H1 (cell line): ENCODE measurements at regions not wholly inside any gene's neighbourhood (a gene's known extent, or its start where the extent isn't known, plus 50 kb on each side); places are given as distances from the start of the nearest gene placed in this dataset.

Experiments
- BCL11A ChIP-seq, 2 experiments: IDR thresholded peaks; one replicate each; pipeline ENCODE4 v1.6.1; 2011; ENCODE audit warnings: low read depth in 2 of 2, low read length in 2 of 2, mild to moderate bottlenecking in 2 of 2
- CREB1 ChIP-seq: IDR thresholded peaks from 2 replicates; pipeline ENCODE4 v1.6.1; 2012; ENCODE audit warnings: inconsistent platforms
- EZH2 ChIP-seq: fragments of 200-600 bp; sonication (generic); IDR thresholded peaks from 2 replicates; pipeline ENCODE4 v1.7.1; 2012; ENCODE audit warnings: low read depth, mild to moderate bottlenecking, moderate library complexity, low read length, inconsistent platforms; ENCODE audit not compliant: severe bottlenecking
- HDAC6 ChIP-seq: IDR thresholded peaks from one replicate; pipeline ENCODE4 v1.7.1; 2012; ENCODE audit warnings: low read depth, mild to moderate bottlenecking, inconsistent platforms, low read length, moderate library complexity
- NRF1 ChIP-seq: IDR thresholded peaks from 2 replicates; pipeline ENCODE4 v1.6.1; 2011; ENCODE audit warnings: mild to moderate bottlenecking, low read depth, low read length, improper control_type of control experiment
- POLR2AphosphoS5 ChIP-seq: IDR thresholded peaks from 2 replicates; pipeline ENCODE4 v1.6.1; 2011; ENCODE audit warnings: low read depth, low read length
- RAD21 ChIP-seq, 2 experiments: IDR thresholded peaks in 1 of 2; conservative IDR thresholded peaks in 1 of 2; 2 replicates each; pipeline ENCODE4 v1.6.1; 2011; ENCODE audit warnings: low read depth in 2 of 2, low read length in 2 of 2, improper control_type of control experiment in 1 of 2, inconsistent platforms in 1 of 2, mild to moderate bottlenecking in 1 of 2, moderate library complexity in 1 of 2
- YY1 ChIP-seq: IDR thresholded peaks from 2 replicates; pipeline ENCODE4 v1.6.1; 2011; ENCODE audit warnings: low read depth, mild to moderate bottlenecking, low read length
- TF ChIP-seq, protein P1 (sequence below), 3 experiments: IDR thresholded peaks; 1 replicate in 2 of 3; 2 replicates in 1 of 3; pipeline versions ENCODE4 v1.5.1 to v1.6.1; 2011; ENCODE audit warnings: low read length in 3 of 3, mild to moderate bottlenecking in 3 of 3, inconsistent platforms in 2 of 3, low read depth in 1 of 3, moderate library complexity in 1 of 3; ENCODE audit not compliant: insufficient read depth in 1 of 3; ENCODE audit errors: control extremely low read depth in 1 of 3
- TF ChIP-seq, protein P2 (sequence below): IDR thresholded peaks from 2 replicates; pipeline ENCODE4 v1.6.1; 2011; ENCODE audit warnings: low read length, improper control_type of control experiment

DNA sequence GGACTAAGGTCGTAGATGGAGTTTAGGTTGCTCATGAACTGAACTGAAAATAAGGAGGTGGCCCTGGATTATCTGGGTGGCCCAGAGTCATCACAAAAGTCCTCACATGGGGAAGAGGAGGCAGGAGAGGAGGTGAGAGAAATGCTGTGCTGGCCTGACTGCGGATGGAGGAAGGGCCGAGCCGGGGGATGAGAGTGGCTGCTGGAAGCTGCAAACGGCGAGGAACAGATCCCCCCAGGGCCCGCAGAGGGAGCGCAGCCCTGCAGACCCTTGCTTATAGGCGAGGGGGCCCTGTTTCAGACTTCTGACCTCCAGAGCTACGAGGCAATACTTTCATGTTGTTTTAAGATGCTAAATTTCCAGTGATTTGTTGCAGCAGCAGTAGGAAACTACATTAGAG lies 102.7 kb upstream of the C1orf174 start:
- TF ChIP-seq POLR2AphosphoS5 (no peak), CREB1 (no peak), HDAC6 (no peak), EZH2 (no peak), BCL11A (IDR thresholded peaks at IDR 0.05; ENCODE audit: low read depth in 2 of 2, low read length in 2 of 2) (no peak), RAD21 (IDR thresholded peaks at IDR 0.05 in 1 of 2, conservative IDR thresholded peaks at IDR 0.05 in 1 of 2; ENCODE audit: low read depth in 2 of 2, low read length in 2 of 2) (no peak), YY1 (no peak), NRF1 (no peak)
- TF ChIP-seq, protein P1, sequence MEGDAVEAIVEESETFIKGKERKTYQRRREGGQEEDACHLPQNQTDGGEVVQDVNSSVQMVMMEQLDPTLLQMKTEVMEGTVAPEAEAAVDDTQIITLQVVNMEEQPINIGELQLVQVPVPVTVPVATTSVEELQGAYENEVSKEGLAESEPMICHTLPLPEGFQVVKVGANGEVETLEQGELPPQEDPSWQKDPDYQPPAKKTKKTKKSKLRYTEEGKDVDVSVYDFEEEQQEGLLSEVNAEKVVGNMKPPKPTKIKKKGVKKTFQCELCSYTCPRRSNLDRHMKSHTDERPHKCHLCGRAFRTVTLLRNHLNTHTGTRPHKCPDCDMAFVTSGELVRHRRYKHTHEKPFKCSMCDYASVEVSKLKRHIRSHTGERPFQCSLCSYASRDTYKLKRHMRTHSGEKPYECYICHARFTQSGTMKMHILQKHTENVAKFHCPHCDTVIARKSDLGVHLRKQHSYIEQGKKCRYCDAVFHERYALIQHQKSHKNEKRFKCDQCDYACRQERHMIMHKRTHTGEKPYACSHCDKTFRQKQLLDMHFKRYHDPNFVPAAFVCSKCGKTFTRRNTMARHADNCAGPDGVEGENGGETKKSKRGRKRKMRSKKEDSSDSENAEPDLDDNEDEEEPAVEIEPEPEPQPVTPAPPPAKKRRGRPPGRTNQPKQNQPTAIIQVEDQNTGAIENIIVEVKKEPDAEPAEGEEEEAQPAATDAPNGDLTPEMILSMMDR (IDR thresholded peaks at IDR 0.05; ENCODE audit: control extremely low read depth in 1 of 3, insufficient read depth in 1 of 3, low read depth in 1 of 3, low read length in 3 of 3), result no peak
- TF ChIP-seq, protein P2, sequence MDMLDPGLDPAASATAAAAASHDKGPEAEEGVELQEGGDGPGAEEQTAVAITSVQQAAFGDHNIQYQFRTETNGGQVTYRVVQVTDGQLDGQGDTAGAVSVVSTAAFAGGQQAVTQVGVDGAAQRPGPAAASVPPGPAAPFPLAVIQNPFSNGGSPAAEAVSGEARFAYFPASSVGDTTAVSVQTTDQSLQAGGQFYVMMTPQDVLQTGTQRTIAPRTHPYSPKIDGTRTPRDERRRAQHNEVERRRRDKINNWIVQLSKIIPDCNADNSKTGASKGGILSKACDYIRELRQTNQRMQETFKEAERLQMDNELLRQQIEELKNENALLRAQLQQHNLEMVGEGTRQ, result no peak
